A549 (cell line): ENCODE measurements at regions not wholly inside any gene's neighbourhood (a gene's known extent, or its start where the extent isn't known, plus 50 kb on each side); places are given as distances from the start of the nearest gene placed in this dataset.

Experiments used
- ATAC-seq, 2 experiments: fragments of 200-7000 bp in 1 of 2; fragments of >200 bp in 1 of 2; cut with Nextera tagmentation in 1 of 2; cut with Tn5 transposase in 1 of 2; 3 replicates each; pipeline versions ENCODE4 v1.8.0 to v1.9.1; 2018 to 2020; ENCODE audit warnings: mild to moderate bottlenecking in 1 of 2, moderate library complexity in 1 of 2
- CTCF ChIA-PET: fragments of 300-600 bp; sonication (Branson Sonifier 250); formaldehyde crosslinking; extraction: SDS; loops from one replicate; lab custom pipeline; 2021; ENCODE audit warnings: antibody characterized with exemption, inconsistent platforms; lab: Yijun Ruan, JAX
- POLR2A ChIA-PET: fragments of 350-600 bp; formaldehyde crosslinking; extraction: SDS; loops from one replicate; lab custom pipeline; 2021; ENCODE audit warnings: antibody characterized with exemption, inconsistent platforms; lab: Yijun Ruan, JAX
- DNase-seq, 2 experiments: peaks; one replicate each; pipeline versions ENCODE4 v3.0.0 to v3.0.0-alpha.2; 2011 to 2016; ENCODE audit warnings: low read depth in 1 of 2, low spot score in 1 of 2
- FAIRE-seq: peaks from 2 replicates; lab custom pipeline; 2011; peaks lifted over from hg19 to GRCh38; lab: Jason Lieb, UNC
- H3K27ac ChIP-seq, 2 experiments: fragments of >200 bp; sonication (Bioruptor Twin); formaldehyde crosslinking; 3 replicates each; pipeline ENCODE4 v1.5.1; 2016 to 2017
- H3K4me1 ChIP-seq: fragments of >200 bp; sonication (Bioruptor Twin); formaldehyde crosslinking; 3 replicates; pipeline ENCODE4 v1.6.1; 2016
- H3K4me2 ChIP-seq: fragments of >200 bp; sonication (Bioruptor Twin); formaldehyde crosslinking; 3 replicates; pipeline ENCODE4 v1.6.1; 2016
- H3K4me3 ChIP-seq: fragments of >200 bp; sonication (Bioruptor Twin); formaldehyde crosslinking; 3 replicates; pipeline ENCODE4 v1.5.1; 2016
- H3K9me3 ChIP-seq: fragments of >200 bp; sonication (Bioruptor Twin); formaldehyde crosslinking; 3 replicates; pipeline ENCODE4 v1.6.1; 2016
- CBX2 ChIP-seq: fragments of 200-600 bp; sonication (generic); IDR thresholded peaks from 2 replicates; pipeline ENCODE4 v1.6.1; 2016; ENCODE audit warnings: low read depth, mild to moderate bottlenecking, borderline replicate concordance
- CHD4 ChIP-seq: fragments of 200-600 bp; sonication (generic); IDR thresholded peaks from 2 replicates; pipeline ENCODE4 v1.6.1; 2016; ENCODE audit warnings: antibody characterized with exemption, mild to moderate bottlenecking, borderline replicate concordance
- CTCF ChIP-seq: fragments of >200 bp; sonication (Bioruptor Twin); formaldehyde crosslinking; IDR thresholded peaks from 3 replicates; pipeline ENCODE4 v1.5.1; 2016
- E2F6 ChIP-seq: IDR thresholded peaks from 2 replicates; pipeline ENCODE4 v1.6.1; 2012; ENCODE audit warnings: low read depth, borderline replicate concordance
- EHMT2 ChIP-seq: fragments of 200-600 bp; sonication (generic); IDR thresholded peaks from 2 replicates; pipeline ENCODE4 v1.6.1; 2016; ENCODE audit warnings: antibody characterized with exemption, low read depth, mild to moderate bottlenecking, moderate library complexity
- FOSB ChIP-seq: fragments of 250-450 bp; sonication (Bioruptor Pico); IDR thresholded peaks from 2 replicates; pipeline ENCODE4 v1.5.0; 2020; ENCODE audit warnings: mild to moderate bottlenecking, moderate library complexity
- FOSL2 ChIP-seq, 2 experiments: fragments of 450-650 bp in 1 of 2; fragments of >200 bp in 1 of 2; sonication (Bioruptor Twin) in 1 of 2; formaldehyde crosslinking; IDR thresholded peaks; 2 replicates each; pipeline versions ENCODE4 v1.5.0 to v1.6.1; 2016 to 2020; ENCODE audit warnings: mild to moderate bottlenecking in 1 of 2, moderate library complexity in 1 of 2
- FOXS1 ChIP-seq: fragments of 250-450 bp; sonication (Bioruptor Pico); IDR thresholded peaks from 2 replicates; pipeline ENCODE4 v1.5.0; 2020; ENCODE audit warnings: mild to moderate bottlenecking, moderate library complexity
- GATA3 ChIP-seq: IDR thresholded peaks from 2 replicates; pipeline ENCODE4 v1.6.1; 2012; ENCODE audit warnings: borderline replicate concordance
- HDAC2 ChIP-seq: fragments of 200-600 bp; sonication (generic); IDR thresholded peaks from 2 replicates; pipeline ENCODE4 v1.6.1; 2016
- HOXA7 ChIP-seq: fragments of 250-450 bp; sonication (Bioruptor Pico); IDR thresholded peaks from 2 replicates; pipeline ENCODE4 v1.5.0; 2020; ENCODE audit warnings: mild to moderate bottlenecking, moderate library complexity
- HOXB13 ChIP-seq: fragments of 250-450 bp; sonication (Bioruptor Pico); IDR thresholded peaks from 2 replicates; pipeline ENCODE4 v1.5.0; 2020; ENCODE audit warnings: low read depth, mild to moderate bottlenecking, moderate library complexity
- JUNB ChIP-seq: fragments of >200 bp; sonication (Bioruptor Twin); formaldehyde crosslinking; IDR thresholded peaks from 2 replicates; pipeline ENCODE4 v1.6.1; 2016
- KDM5A ChIP-seq: fragments of 200-600 bp; sonication (generic); IDR thresholded peaks from 2 replicates; pipeline ENCODE4 v1.6.1; 2016; ENCODE audit warnings: antibody characterized with exemption, mild to moderate bottlenecking
- NR3C1 ChIP-seq: fragments of >200 bp; sonication (Bioruptor Twin); formaldehyde crosslinking; IDR thresholded peaks from 3 replicates; pipeline ENCODE4 v1.6.1; 2017
- RAD21 ChIP-seq, 2 experiments: fragments of >200 bp in 1 of 2; sonication (Bioruptor Twin) in 1 of 2; formaldehyde crosslinking in 1 of 2; IDR thresholded peaks in 1 of 2; conservative IDR thresholded peaks in 1 of 2; 2 replicates in 1 of 2; 3 replicates in 1 of 2; pipeline ENCODE4 v1.6.1; 2012 to 2018; ENCODE audit warnings: inconsistent platforms in 1 of 2
- RFX5 ChIP-seq: fragments of 450-650 bp; IDR thresholded peaks from 2 replicates; pipeline ENCODE4 v1.7.1; 2014; ENCODE audit warnings: antibody characterized with exemption, mild to moderate bottlenecking, moderate library complexity
- SREBF2 ChIP-seq: fragments of 450-650 bp; IDR thresholded peaks from 2 replicates; pipeline ENCODE4 v1.6.1; 2014; ENCODE audit warnings: mild to moderate bottlenecking, moderate library complexity
- WGBS: methylation state at CpG from one replicate; pipeline ENCODE4 v1.1.6; 2017; ENCODE audit errors: missing lambda C conversion rate; 5-methylcytosine and 5-hydroxymethylcytosine counted together
- TF ChIP-seq, protein P1 (sequence below): fragments of 200-600 bp; sonication (generic); IDR thresholded peaks from 2 replicates; pipeline ENCODE4 v1.6.1; 2016; ENCODE audit warnings: antibody characterized with exemption, mild to moderate bottlenecking, moderate library complexity

- no peaks in the 10 kb centered on the region for H3K4me1 ChIP-seq
- H3K4me2 ChIP-seq = no peak overlapping the region
- FAIRE-seq = no peak
- no peak overlapping the region for H3K4me3 ChIP-seq
- no peaks in the 10 kb centered on the region for H3K9me3 ChIP-seq
- POLR2A ChIA-PET = no interaction called here
- no peak for TF ChIP-seq RAD21 (conservative IDR thresholded peaks at IDR 0.05 in 1 of 2, IDR thresholded peaks at IDR 0.05 in 1 of 2)
- no peak for TF ChIP-seq E2F6
- TF ChIP-seq, protein P1, sequence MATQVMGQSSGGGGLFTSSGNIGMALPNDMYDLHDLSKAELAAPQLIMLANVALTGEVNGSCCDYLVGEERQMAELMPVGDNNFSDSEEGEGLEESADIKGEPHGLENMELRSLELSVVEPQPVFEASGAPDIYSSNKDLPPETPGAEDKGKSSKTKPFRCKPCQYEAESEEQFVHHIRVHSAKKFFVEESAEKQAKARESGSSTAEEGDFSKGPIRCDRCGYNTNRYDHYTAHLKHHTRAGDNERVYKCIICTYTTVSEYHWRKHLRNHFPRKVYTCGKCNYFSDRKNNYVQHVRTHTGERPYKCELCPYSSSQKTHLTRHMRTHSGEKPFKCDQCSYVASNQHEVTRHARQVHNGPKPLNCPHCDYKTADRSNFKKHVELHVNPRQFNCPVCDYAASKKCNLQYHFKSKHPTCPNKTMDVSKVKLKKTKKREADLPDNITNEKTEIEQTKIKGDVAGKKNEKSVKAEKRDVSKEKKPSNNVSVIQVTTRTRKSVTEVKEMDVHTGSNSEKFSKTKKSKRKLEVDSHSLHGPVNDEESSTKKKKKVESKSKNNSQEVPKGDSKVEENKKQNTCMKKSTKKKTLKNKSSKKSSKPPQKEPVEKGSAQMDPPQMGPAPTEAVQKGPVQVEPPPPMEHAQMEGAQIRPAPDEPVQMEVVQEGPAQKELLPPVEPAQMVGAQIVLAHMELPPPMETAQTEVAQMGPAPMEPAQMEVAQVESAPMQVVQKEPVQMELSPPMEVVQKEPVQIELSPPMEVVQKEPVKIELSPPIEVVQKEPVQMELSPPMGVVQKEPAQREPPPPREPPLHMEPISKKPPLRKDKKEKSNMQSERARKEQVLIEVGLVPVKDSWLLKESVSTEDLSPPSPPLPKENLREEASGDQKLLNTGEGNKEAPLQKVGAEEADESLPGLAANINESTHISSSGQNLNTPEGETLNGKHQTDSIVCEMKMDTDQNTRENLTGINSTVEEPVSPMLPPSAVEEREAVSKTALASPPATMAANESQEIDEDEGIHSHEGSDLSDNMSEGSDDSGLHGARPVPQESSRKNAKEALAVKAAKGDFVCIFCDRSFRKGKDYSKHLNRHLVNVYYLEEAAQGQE = no peak
- no peak for TF ChIP-seq EHMT2
- no peak for TF ChIP-seq HDAC2
- no peak for TF ChIP-seq FOSB (CRISPR knock-in tag)
- no peak for TF ChIP-seq RFX5
- no peak for DNase-seq
- 44% methylated on average over 8 of the region's 10 CpGs for WGBS
- no peak for ATAC-seq
- H3K27ac ChIP-seq = no peak overlapping the region
- CTCF ChIA-PET = no interaction called here
Measured at GRCh38 chr12:61355105-61355504, 905.1 kb upstream of the USP15 start.

- ChIA-PET POLR2A (no interaction called here), CTCF (no interaction called here)
- Histone ChIP-seq H3K27ac (no peak overlapping the region), H3K4me2 (no peak overlapping the region), H3K9me3 (no peaks in the 10 kb centered on the region), H3K4me1 (no peaks in the 10 kb centered on the region), H3K4me3 (no peak overlapping the region)
- no peak for ATAC-seq
- FAIRE-seq = no peak
- no peak for DNase-seq
- 16% methylated on average over 6 of the region's 6 CpGs for WGBS
- TF ChIP-seq FOSL2 (IDR thresholded peaks at IDR 0.05) (no peak), FOSL2 (CRISPR knock-in tag; IDR thresholded peaks at IDR 0.05) (no peak), KDM5A (no peak), HOXA7 (CRISPR knock-in tag) (no peak), HOXB13 (CRISPR knock-in tag) (no peak)
Measured at GRCh38 chr12:61356485-61356884, 903.7 kb upstream of the USP15 start.

GRCh38 chr12:61357496-61357895 lies 902.7 kb upstream of the USP15 start:
- no peaks in the 10 kb centered on the region for H3K4me1 ChIP-seq
- no peak for TF ChIP-seq NR3C1
- no peak for TF ChIP-seq SREBF2
- no peak for TF ChIP-seq RFX5
- no peak for TF ChIP-seq FOXS1
- no peak for TF ChIP-seq CTCF
- no peak for TF ChIP-seq CHD4
- no peak for TF ChIP-seq GATA3
- TF ChIP-seq FOSB (CRISPR knock-in tag) = no peak
- no peak for TF ChIP-seq CBX2
- TF ChIP-seq JUNB = no peak
- POLR2A ChIA-PET = no interaction called here
- no peak overlapping the region for H3K27ac ChIP-seq
- DNase-seq (no peak), ATAC-seq (no peak), FAIRE-seq (no peak)
- no peak overlapping the region for H3K4me3 ChIP-seq
- CTCF ChIA-PET = no interaction called here
- no peak overlapping the region for H3K4me2 ChIP-seq
- 19% methylated on average over 4 of the region's 4 CpGs for WGBS
- H3K9me3 ChIP-seq = no peaks in the 10 kb centered on the region
